Ishikawa (cell line): ENCODE measurements at regions not wholly inside any gene's neighbourhood (a gene's known extent, or its start where the extent isn't known, plus 50 kb on each side); places are given as distances from the start of the nearest gene placed in this dataset.

ENCODE experiments used
- EP300 ChIP-seq: IDR thresholded peaks from 2 replicates; pipeline ENCODE4 v1.6.1; 2012; ENCODE audit warnings: borderline replicate concordance
- MAX ChIP-seq: IDR thresholded peaks from 2 replicates; pipeline ENCODE4 v1.6.1; 2012
- REST ChIP-seq: IDR thresholded peaks from 2 replicates; pipeline ENCODE4 v1.6.1; 2012; ENCODE audit warnings: low read depth, mild to moderate bottlenecking
- TAF1 ChIP-seq: IDR thresholded peaks from 2 replicates; pipeline ENCODE4 v1.6.1; 2012; ENCODE audit warnings: low read depth, mild to moderate bottlenecking

GRCh38 chr2:67841711-67842110 is 221.1 kb downstream of the C1D start:
- TF ChIP-seq REST (no peak), MAX (no peak), TAF1 (no peak), EP300 (no peak)
